H1 (cell line): ENCODE measurements at regions not wholly inside any gene's neighbourhood (a gene's known extent, or its start where the extent isn't known, plus 50 kb on each side); places are given as distances from the start of the nearest gene placed in this dataset.

ENCODE experiments used
- EP300 ChIP-seq, 2 experiments: IDR thresholded peaks; 1 replicate in 1 of 2; 2 replicates in 1 of 2; pipeline ENCODE4 v1.6.1; 2011 to 2012; ENCODE audit warnings: low read depth in 2 of 2, low read length in 2 of 2, mild to moderate bottlenecking in 2 of 2, borderline replicate concordance in 1 of 2, inconsistent platforms in 1 of 2, moderate library complexity in 1 of 2
- EZH2 ChIP-seq: fragments of 200-600 bp; sonication (generic); IDR thresholded peaks from 2 replicates; pipeline ENCODE4 v1.7.1; 2012; ENCODE audit warnings: low read depth, mild to moderate bottlenecking, moderate library complexity, low read length, inconsistent platforms; ENCODE audit not compliant: severe bottlenecking
- FOSL1 ChIP-seq: IDR thresholded peaks from 2 replicates; pipeline ENCODE4 v1.6.1; 2011; ENCODE audit warnings: mild to moderate bottlenecking, low read depth, low read length, moderate library complexity; ENCODE audit not compliant: insufficient read depth
- KDM5A ChIP-seq: fragments of 200-600 bp; IDR thresholded peaks from 2 replicates; pipeline ENCODE4 v1.7.1; 2012; ENCODE audit warnings: mild to moderate bottlenecking, low read length, inconsistent platforms, mixed read lengths
- POLR2A ChIP-seq, 2 experiments: IDR thresholded peaks; 1 replicate in 1 of 2; 2 replicates in 1 of 2; pipeline ENCODE4 v1.6.1; 2011; ENCODE audit warnings: low read depth in 2 of 2, low read length in 2 of 2, mild to moderate bottlenecking in 2 of 2; ENCODE audit errors: control extremely low read depth in 1 of 2

- TF ChIP-seq EZH2 (no peak), POLR2A (IDR thresholded peaks at IDR 0.05; ENCODE audit: control extremely low read depth in 1 of 2, low read depth in 2 of 2, low read length in 2 of 2) (no peak), KDM5A (no peak), FOSL1 (no peak), EP300 (IDR thresholded peaks at IDR 0.05; ENCODE audit: borderline replicate concordance in 1 of 2, low read depth in 2 of 2, low read length in 2 of 2) (no peak)
These were observed 244.3 kb upstream of the ADAMTS9 start for GRCh38 chr3:64932016-64932518.
